GM18505 (cell line): ENCODE measurements at regions not wholly inside any gene's neighbourhood (a gene's known extent, or its start where the extent isn't known, plus 50 kb on each side); places are given as distances from the start of the nearest gene placed in this dataset.
A peak's percentile ranks its signal among the peaks of the same experiment; 100 is the strongest.
"Not testable (repeated sequence)": the region's sequence is repeated elsewhere in the genome, so short reads cannot be mapped to it uniquely, and the experiment has no call there.

ENCODE experiments used
- ATAC-seq: cut with Tn5 transposase; IDR thresholded peaks from one replicate; pipeline ENCODE4 v1.9.1; 2021; ENCODE audit not compliant: unreplicated experiment
- POLR2A ChIP-seq: IDR thresholded peaks from 4 replicates; pipeline ENCODE4 v1.6.1; 2011; ENCODE audit warnings: borderline replicate concordance; ENCODE audit not compliant: insufficient read depth, insufficient read length; ENCODE audit errors: extremely low read depth

- no peak for ATAC-seq
- TF ChIP-seq POLR2A: no peak
Measured at GRCh38 chr3:40940651-40941050, 258.7 kb upstream of the CTNNB1 start.

- ATAC-seq: not testable (repeated sequence)
Measured at GRCh38 chr3:40947022-40947421, 252.3 kb upstream of the CTNNB1 start.

GRCh38 chr3:40949347-40949746 lies 250.0 kb upstream of the CTNNB1 start:
- ATAC-seq: not testable (repeated sequence)

- ATAC-seq: no peak
- TF ChIP-seq POLR2A: no peak
Measured at GRCh38 chr3:40951636-40952035, 247.7 kb upstream of the CTNNB1 start.

- no peak for ATAC-seq
- no peak for TF ChIP-seq POLR2A
Measured at GRCh38 chr3:40961104-40961857, 238.0 kb upstream of the CTNNB1 start.

GRCh38 chr3:40962721-40963120 lies 236.6 kb upstream of the CTNNB1 start:
- no peak for TF ChIP-seq POLR2A
- ATAC-seq: no peak

GRCh38 chr3:40968666-40969065 lies 230.6 kb upstream of the CTNNB1 start:
- no peak for ATAC-seq
- TF ChIP-seq POLR2A: no peak

- ATAC-seq: no peak
- no peak for TF ChIP-seq POLR2A
Measured at GRCh38 chr3:40969341-40969740, 230.0 kb upstream of the CTNNB1 start.

- ATAC-seq: no peak
- TF ChIP-seq POLR2A: no peak
Measured at GRCh38 chr3:40969756-40970466, 229.4 kb upstream of the CTNNB1 start.

GRCh38 chr3:40971191-40972168 lies 227.8 kb upstream of the CTNNB1 start:
- peak; percentile 93 for ATAC-seq
- no peak for TF ChIP-seq POLR2A

GRCh38 chr3:40972350-40972749 lies 227.0 kb upstream of the CTNNB1 start:
- TF ChIP-seq POLR2A: no peak
- no peak for ATAC-seq

GRCh38 chr3:40973141-40973540 lies 226.2 kb upstream of the CTNNB1 start:
- ATAC-seq: no peak
- TF ChIP-seq POLR2A: no peak

GRCh38 chr3:40975711-40976121 lies 223.6 kb upstream of the CTNNB1 start:
- no peak for ATAC-seq
- TF ChIP-seq POLR2A: no peak
